PC-9 (cell line): ENCODE measurements at regions not wholly inside any gene's neighbourhood (a gene's known extent, or its start where the extent isn't known, plus 50 kb on each side); places are given as distances from the start of the nearest gene placed in this dataset.

ENCODE experiments used
- EZH2 ChIP-seq: fragments of 200-600 bp; sonication (generic); IDR thresholded peaks from 2 replicates; pipeline ENCODE4 v1.8.0; 2017; ENCODE audit warnings: antibody characterized with exemption, low read depth
- TF ChIP-seq, protein P1 (sequence below): fragments of 200-600 bp; sonication (generic); conservative IDR thresholded peaks from 2 replicates; pipeline ENCODE4 v1.6.1; 2017; ENCODE audit warnings: mixed run types, antibody characterized with exemption, mild to moderate bottlenecking, moderate library complexity

- TF ChIP-seq, protein P1, sequence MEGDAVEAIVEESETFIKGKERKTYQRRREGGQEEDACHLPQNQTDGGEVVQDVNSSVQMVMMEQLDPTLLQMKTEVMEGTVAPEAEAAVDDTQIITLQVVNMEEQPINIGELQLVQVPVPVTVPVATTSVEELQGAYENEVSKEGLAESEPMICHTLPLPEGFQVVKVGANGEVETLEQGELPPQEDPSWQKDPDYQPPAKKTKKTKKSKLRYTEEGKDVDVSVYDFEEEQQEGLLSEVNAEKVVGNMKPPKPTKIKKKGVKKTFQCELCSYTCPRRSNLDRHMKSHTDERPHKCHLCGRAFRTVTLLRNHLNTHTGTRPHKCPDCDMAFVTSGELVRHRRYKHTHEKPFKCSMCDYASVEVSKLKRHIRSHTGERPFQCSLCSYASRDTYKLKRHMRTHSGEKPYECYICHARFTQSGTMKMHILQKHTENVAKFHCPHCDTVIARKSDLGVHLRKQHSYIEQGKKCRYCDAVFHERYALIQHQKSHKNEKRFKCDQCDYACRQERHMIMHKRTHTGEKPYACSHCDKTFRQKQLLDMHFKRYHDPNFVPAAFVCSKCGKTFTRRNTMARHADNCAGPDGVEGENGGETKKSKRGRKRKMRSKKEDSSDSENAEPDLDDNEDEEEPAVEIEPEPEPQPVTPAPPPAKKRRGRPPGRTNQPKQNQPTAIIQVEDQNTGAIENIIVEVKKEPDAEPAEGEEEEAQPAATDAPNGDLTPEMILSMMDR: no peak
- no peak for TF ChIP-seq EZH2
Observed at GRCh38 chrX:134732676-134733075, 64.3 kb downstream of the PABIR2 start.
